Occipital lobe (tissue), 1 donor: ENCODE measurements at regions not wholly inside any gene's neighbourhood (a gene's known extent, or its start where the extent isn't known, plus 50 kb on each side); places are given as distances from the start of the nearest gene placed in this dataset.

Experiments
- DNase-seq: peaks from one replicate; lab custom pipeline; 2025; lab: John Stamatoyannopoulos, UW

GRCh38 chr2:43107679-43108078 is 118.7 kb downstream of the ZFP36L2 start:
- DNase-seq: no peak

GRCh38 chr2:43106559-43107527 is 119.6 kb downstream of the ZFP36L2 start:
- no peak for DNase-seq

GRCh38 chr2:43105586-43106558 is 120.5 kb downstream of the ZFP36L2 start:
- no peak for DNase-seq

- DNase-seq: no peak
Observed at GRCh38 chr2:43104763-43105162, 121.6 kb downstream of the ZFP36L2 start.

- DNase-seq: no peak
Observed at GRCh38 chr2:43104106-43104505, 122.3 kb downstream of the ZFP36L2 start.

- no peak for DNase-seq
Observed at GRCh38 chr2:43103093-43103404, 123.4 kb downstream of the ZFP36L2 start.

GRCh38 chr2:43102366-43103092 is 123.9 kb downstream of the ZFP36L2 start:
- no peak for DNase-seq

GRCh38 chr2:43101751-43102150 is 124.7 kb downstream of the ZFP36L2 start:
- DNase-seq: no peak

GRCh38 chr2:43100883-43101662 is 125.3 kb downstream of the ZFP36L2 start:
- DNase-seq: peak; percentile 81

- no peak for DNase-seq
Observed at GRCh38 chr2:43100362-43100882, 126.0 kb downstream of the ZFP36L2 start.

- no peak for DNase-seq
Observed at GRCh38 chr2:43099797-43100196, 126.6 kb downstream of the ZFP36L2 start.

- no peak for DNase-seq
Observed at GRCh38 chr2:43098539-43098938, 127.9 kb downstream of the ZFP36L2 start.

- no peak for DNase-seq
Observed at GRCh38 chr2:43097644-43098408, 128.6 kb downstream of the ZFP36L2 start.

GRCh38 chr2:43095533-43096295 is 130.7 kb downstream of the ZFP36L2 start:
- no peak for DNase-seq

- DNase-seq: no peak
Observed at GRCh38 chr2:43092520-43093179, 133.8 kb downstream of the ZFP36L2 start.

- DNase-seq: no peak
Observed at GRCh38 chr2:43090317-43090716, 136.1 kb downstream of the ZFP36L2 start.

- no peak for DNase-seq
Observed at GRCh38 chr2:43088143-43089073, 138.0 kb downstream of the ZFP36L2 start.
